Heart right ventricle (tissue), 16 donors: ENCODE measurements at regions not wholly inside any gene's neighbourhood (a gene's known extent, or its start where the extent isn't known, plus 50 kb on each side); places are given as distances from the start of the nearest gene placed in this dataset.

Experiments
- ATAC-seq, 8 donors: fragments of 200-7000 bp; cut with Tn5 transposase; one replicate each; pipeline ENCODE4 v1.9.1; 2020; ENCODE audit warnings: mild to moderate bottlenecking in 8 of 8, moderate library complexity in 8 of 8, moderate number of reproducible peaks in 1 of 8
- DNase-seq, 2 donors: peaks; one replicate each; pipeline ENCODE4 v3.0.0-alpha.2; 2020
- H3K27ac ChIP-seq, 10 donors: fragments of 200-600 bp; sonication (generic) in 2 of 10; one replicate each; pipeline versions ENCODE4 v1.5.0 to v1.8.0; 2020 to 2022; ENCODE audit warnings: mild to moderate bottlenecking in 3 of 10
- H3K27me3 ChIP-seq, 7 donors: fragments of 200-600 bp; one replicate each; pipeline ENCODE4 v1.8.0; 2021 to 2022; ENCODE audit warnings: mild to moderate bottlenecking in 2 of 7
- H3K36me3 ChIP-seq, 9 donors: fragments of 200-600 bp; sonication (generic) in 1 of 9; one replicate each; pipeline versions ENCODE4 v1.5.0 to v1.8.0; 2020 to 2022; ENCODE audit warnings: mild to moderate bottlenecking in 2 of 9
- H3K4me1 ChIP-seq, 9 donors: fragments of 200-600 bp; sonication (generic) in 1 of 9; one replicate each; pipeline versions ENCODE4 v1.5.0 to v1.8.0; 2020 to 2022; ENCODE audit warnings: mild to moderate bottlenecking in 4 of 9
- H3K4me3 ChIP-seq, 10 donors: fragments of 200-600 bp; sonication (generic) in 2 of 10; one replicate each; pipeline versions ENCODE4 v1.5.0 to v1.8.0; 2020 to 2022; ENCODE audit warnings: mild to moderate bottlenecking in 7 of 10, moderate library complexity in 2 of 10
- H3K9me3 ChIP-seq, 11 donors: fragments of 200-600 bp in 10 of 11; sonication (generic) in 2 of 11; one replicate each; pipeline versions ENCODE4 v1.5.0 to v1.8.0; 2013 to 2022; ENCODE audit warnings: mild to moderate bottlenecking in 2 of 11, control low read depth in 1 of 11, moderate library complexity in 1 of 11
- WGBS, 2 donors: extraction: QIAGEN DNeasy Blood & Tissue Kit; methylation state at CpG; one replicate each; pipeline ENCODE4 v1.1.7; 2013; ENCODE audit warnings: inconsistent platforms in 1 of 2; 5-methylcytosine and 5-hydroxymethylcytosine counted together
- intact Hi-C, 10 donors: fragments of 100-400 bp; cut with DNase I; formaldehyde crosslinking; loops; one replicate each; pipeline versions ENCODE4 v1.11.1 to v1.14.2; 2022
- TF ChIP-seq, protein P1 (sequence below), 9 donors: fragments of 200-600 bp; sonication (generic) in 2 of 9; IDR thresholded peaks; one replicate each; pipeline versions ENCODE4 v1.5.0 to v1.8.0; 2021 to 2022; ENCODE audit warnings: antibody characterized with exemption in 9 of 9, mild to moderate bottlenecking in 5 of 9, moderate library complexity in 1 of 9
- donor health status: Arrhythmogenic right ventricular cardiomyopathy.
- donor health status: ischemic (EF 13 %, LVEDD 7.1; RV severe dilation, severe dysfunction).
- donor health status: healthy with polysubstance abuse.
- donor health status: DM: no; HTN: yes; CAD: no.
- donor health status: DM: no; HTN: no; CAD: no.
- donor health status: ischemic (EF 25% LVEDD 6.9; RV normal size, moderate dysfunction).
- donor health status: ischemic (EF 25% LVEDD 5.7; RV mildly dilated, moderate dysfunction).
- donor health status: healthy.
- donor health status: DM: yes; HTN: yes; CAD: no.
- donor health status: Ischemic cardiomyopathy.
- donor health status: ischemic (EF 35%, LVEDD 5.7; RV mildly dilated, moderate dysfunction).
- donor health status: nonischemic (EF 11% LVEDD 7.7; RV severe dilation, severe dysfunction).
- donor health status: DM: yes; HTN: yes; CAD: no.
- donor health status: PGD.
- donor health status: ischemic (EF 29% LVEDD 5.4; RV normal size, mild dysfunction).
- donor health status: nonischemic (EF 23%, LVEDD 6.1; RV moderate dilation, normal function).

DNA sequence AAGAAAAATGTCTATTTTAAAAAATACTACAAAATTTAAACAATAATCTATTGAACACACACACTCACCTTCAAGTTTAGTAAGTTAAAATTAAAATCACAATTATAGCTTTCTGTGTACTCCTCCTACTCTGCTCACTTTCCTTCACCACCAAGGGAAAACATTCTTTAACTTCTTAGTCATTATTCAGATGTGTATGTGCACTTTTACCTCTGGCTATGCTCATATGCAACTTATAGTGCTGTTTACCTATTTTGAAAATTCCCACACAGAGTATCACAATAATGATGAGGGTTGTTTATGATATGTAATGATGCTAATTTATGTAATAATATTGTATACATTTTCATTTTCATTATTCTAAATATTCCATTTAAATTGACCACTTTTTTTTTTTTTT lies 661.4 kb downstream of the MRPL39 start:
- Histone ChIP-seq H3K9me3 (no peaks in the 10 kb centered on the region), H3K4me1 (no peaks in the 10 kb centered on the region), H3K27me3 (no peaks in the 10 kb centered on the region), H3K4me3 (no peak overlapping the region), H3K27ac (no peak overlapping the region), H3K36me3 (no peaks in the 10 kb centered on the region)
- intact Hi-C loops, result no loop called here
- TF ChIP-seq, protein P1, sequence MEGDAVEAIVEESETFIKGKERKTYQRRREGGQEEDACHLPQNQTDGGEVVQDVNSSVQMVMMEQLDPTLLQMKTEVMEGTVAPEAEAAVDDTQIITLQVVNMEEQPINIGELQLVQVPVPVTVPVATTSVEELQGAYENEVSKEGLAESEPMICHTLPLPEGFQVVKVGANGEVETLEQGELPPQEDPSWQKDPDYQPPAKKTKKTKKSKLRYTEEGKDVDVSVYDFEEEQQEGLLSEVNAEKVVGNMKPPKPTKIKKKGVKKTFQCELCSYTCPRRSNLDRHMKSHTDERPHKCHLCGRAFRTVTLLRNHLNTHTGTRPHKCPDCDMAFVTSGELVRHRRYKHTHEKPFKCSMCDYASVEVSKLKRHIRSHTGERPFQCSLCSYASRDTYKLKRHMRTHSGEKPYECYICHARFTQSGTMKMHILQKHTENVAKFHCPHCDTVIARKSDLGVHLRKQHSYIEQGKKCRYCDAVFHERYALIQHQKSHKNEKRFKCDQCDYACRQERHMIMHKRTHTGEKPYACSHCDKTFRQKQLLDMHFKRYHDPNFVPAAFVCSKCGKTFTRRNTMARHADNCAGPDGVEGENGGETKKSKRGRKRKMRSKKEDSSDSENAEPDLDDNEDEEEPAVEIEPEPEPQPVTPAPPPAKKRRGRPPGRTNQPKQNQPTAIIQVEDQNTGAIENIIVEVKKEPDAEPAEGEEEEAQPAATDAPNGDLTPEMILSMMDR (IDR thresholded peaks at IDR 0.05), result no peak
- ATAC-seq (no peak), DNase-seq (no peak)

DNA sequence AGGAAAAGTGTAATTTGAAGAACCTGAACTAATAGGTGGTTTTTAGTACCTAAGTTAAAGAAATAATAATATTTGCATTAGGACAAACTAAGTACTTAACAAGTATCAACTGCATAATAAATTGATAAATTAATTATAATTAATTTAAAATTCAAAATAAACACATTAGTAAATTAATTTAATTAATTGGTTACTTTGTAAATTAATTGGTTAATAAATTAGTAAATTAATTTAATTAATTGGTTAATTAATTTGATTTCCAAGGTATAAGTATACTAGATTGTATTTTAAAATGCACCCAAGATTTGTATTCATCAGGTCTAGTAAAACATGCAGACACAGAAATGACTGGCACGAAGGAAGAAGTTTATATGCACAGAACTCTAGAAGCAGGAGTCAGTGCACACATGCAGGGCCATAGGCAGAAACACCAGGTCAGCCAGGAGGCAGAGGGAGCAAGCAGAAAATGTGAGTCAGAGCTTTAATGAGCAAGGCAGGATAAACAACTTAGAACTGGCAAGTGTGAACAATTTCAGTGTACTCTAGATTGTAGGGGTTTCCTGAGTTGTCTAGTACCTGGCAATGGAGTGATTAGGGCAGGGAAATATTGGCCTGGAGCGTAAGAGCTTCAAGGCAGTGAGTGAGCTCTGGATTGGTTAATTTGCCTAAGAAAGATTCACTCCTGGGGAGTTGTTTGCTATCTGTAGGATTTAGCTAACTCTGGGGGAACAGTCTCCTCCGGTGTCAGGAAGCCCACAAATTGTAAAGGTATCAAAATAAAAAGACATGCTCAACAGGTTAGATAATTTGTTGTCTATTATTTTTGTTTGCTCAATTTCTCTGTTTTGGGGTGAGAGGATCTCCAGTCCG lies 665.7 kb downstream of the MRPL39 start:
- TF ChIP-seq, protein P1 (IDR thresholded peaks at IDR 0.05), result no peak
- no peak for ATAC-seq
- intact Hi-C loops, result no loop called here

GRCh38 chr21:24939291-24939690 lies 668.0 kb downstream of the MRPL39 start:
- H3K4me1 ChIP-seq, result peaks cover 0 to 11% (median 0%) of the 10 kb centered on the region in 9 donors
- H3K27ac ChIP-seq, result no peak overlapping the region
- H3K36me3 ChIP-seq, result no peaks in the 10 kb centered on the region
- no peak for DNase-seq
- 72 to 75% methylated on average over 1 of the region's 1 CpG for WGBS, 2 donors
- H3K27me3 ChIP-seq, result no peaks in the 10 kb centered on the region
- TF ChIP-seq, protein P1 (IDR thresholded peaks at IDR 0.05), result no peak
- intact Hi-C loops, result no loop called here
- no peak overlapping the region for H3K4me3 ChIP-seq
- no peak for ATAC-seq
- no peaks in the 10 kb centered on the region for H3K9me3 ChIP-seq

More for the DNA sequence above, 665.7 kb downstream of the MRPL39 start:
- WGBS, 2 donors, result 50 to 64% methylated on average over 4 of the region's 4 CpGs
- H3K9me3 ChIP-seq, result no peaks in the 10 kb centered on the region
- no peaks in the 10 kb centered on the region for H3K36me3 ChIP-seq
- H3K4me1 ChIP-seq, result no peaks in the 10 kb centered on the region
- H3K27ac ChIP-seq, result no peak overlapping the region
- no peak overlapping the region for H3K4me3 ChIP-seq
- H3K27me3 ChIP-seq, result no peaks in the 10 kb centered on the region
- no peak for DNase-seq

GRCh38 chr21:24938573-24938972 lies 668.7 kb downstream of the MRPL39 start:
- TF ChIP-seq, protein P1 (IDR thresholded peaks at IDR 0.05), result no peak
- H3K9me3 ChIP-seq, result no peaks in the 10 kb centered on the region
- H3K27ac ChIP-seq, result no peak overlapping the region
- no peaks in the 10 kb centered on the region for H3K36me3 ChIP-seq
- intact Hi-C loops, result no loop called here
- H3K27me3 ChIP-seq, result no peaks in the 10 kb centered on the region
- WGBS, 2 donors, result 46 to 65% methylated on average over 5 of the region's 5 CpGs
- ATAC-seq (no peak), DNase-seq (no peak)
- no peak overlapping the region for H3K4me3 ChIP-seq
- H3K4me1 ChIP-seq, result peaks cover 0 to 11% (median 0%) of the 10 kb centered on the region in 9 donors
